Body of pancreas (tissue), 4 donors: ENCODE measurements at regions not wholly inside any gene's neighbourhood (a gene's known extent, or its start where the extent isn't known, plus 50 kb on each side); places are given as distances from the start of the nearest gene placed in this dataset.
"Not testable (repeated sequence)": the region's sequence is repeated elsewhere in the genome, so short reads cannot be mapped to it uniquely, and the experiment has no call there.

ENCODE experiments used
- ATAC-seq: fragments of 150-250 bp; one replicate; pipeline ENCODE4 v1.9.1; 2016
- DNase-seq, 4 donors: peaks; one replicate each; pipeline ENCODE4 v3.0.0-alpha.2; 2019
- H3K27ac ChIP-seq, 4 donors: fragments of 200-600 bp; sonication (generic); 1 replicate in 3 of 4; 2 replicates in 1 of 4; pipeline versions ENCODE4 v1.5.1 to v1.6.1; 2016 to 2019; ENCODE audit warnings: mild to moderate bottlenecking in 1 of 4, mixed read lengths in 1 of 4, moderate library complexity in 1 of 4
- H3K27me3 ChIP-seq, 2 donors: fragments of 200-600 bp; sonication (generic); one replicate each; pipeline ENCODE4 v1.6.0; 2016; ENCODE audit warnings: mild to moderate bottlenecking in 1 of 2
- H3K36me3 ChIP-seq, 2 donors: fragments of 200-600 bp; sonication (generic); replicated peaks in 1 of 2; 2 replicates each; pipeline ENCODE4 v1.5.1; 2016; ENCODE audit warnings: low read depth in 2 of 2; ENCODE audit not compliant: insufficient read depth in 1 of 2
- H3K4me1 ChIP-seq: fragments of 200-600 bp; sonication (generic); one replicate; pipeline ENCODE4 v1.6.0; 2016
- H3K4me3 ChIP-seq, 2 donors: fragments of 200-600 bp; sonication (generic); 1 replicate in 1 of 2; 2 replicates in 1 of 2; pipeline ENCODE4 v1.5.1; 2016 to 2019
- H3K9me3 ChIP-seq, 3 donors: fragments of 200-600 bp; sonication (generic); 1 replicate in 2 of 3; 2 replicates in 1 of 3; pipeline ENCODE4 v1.5.1; 2016
- CTCF ChIP-seq, 7 experiments: fragments of 450-650 bp in 4 of 7; fragments of 200-600 bp in 3 of 7; sonication (generic) in 3 of 7; IDR thresholded peaks; one replicate each; pipeline ENCODE4 v1.5.1; 2016 to 2019; ENCODE audit warnings: antibody characterized with exemption in 7 of 7
- POLR2A ChIP-seq, 3 donors: fragments of 450-650 bp; IDR thresholded peaks; one replicate each; pipeline ENCODE4 v1.6.1; 2016; ENCODE audit warnings: antibody characterized with exemption in 3 of 3, mild to moderate bottlenecking in 2 of 3
- WGBS, 2 donors: methylation state at CpG; one replicate each; pipeline ENCODE4 v1.1.5; 2017; 5-methylcytosine and 5-hydroxymethylcytosine counted together
- intact Hi-C: fragments of 100-400 bp; cut with DNase I; formaldehyde crosslinking; loops from one replicate; pipeline ENCODE4 v1.15.1; 2023

GRCh38 chr1:83053446-83053845 lies 945.5 kb downstream of the TTLL7 start:
- 78 to 88% methylated on average over 4 of the region's 4 CpGs for WGBS, 2 donors
- Histone ChIP-seq H3K9me3 (no peaks in the 10 kb centered on the region), H3K27me3 (no peaks in the 10 kb centered on the region), H3K36me3 (no peaks in the 10 kb centered on the region), H3K27ac (no peak overlapping the region), H3K4me3 (no peak overlapping the region), H3K4me1 (no peaks in the 10 kb centered on the region)
- intact Hi-C loops, result no loop called here
- no peak for DNase-seq
- no peak for ATAC-seq
- TF ChIP-seq POLR2A (IDR thresholded peaks at IDR 0.05) (no peak), CTCF (IDR thresholded peaks at IDR 0.05) (no peak)

GRCh38 chr1:83052865-83053264 lies 946.1 kb downstream of the TTLL7 start:
- TF ChIP-seq CTCF (IDR thresholded peaks at IDR 0.05), result no peak
- TF ChIP-seq POLR2A (IDR thresholded peaks at IDR 0.05), result no peak
- H3K4me1 ChIP-seq, result no peaks in the 10 kb centered on the region
- ATAC-seq, result no peak
- H3K36me3 ChIP-seq, result no peaks in the 10 kb centered on the region
- no peak overlapping the region for H3K27ac ChIP-seq
- no peaks in the 10 kb centered on the region for H3K9me3 ChIP-seq
- H3K27me3 ChIP-seq, result no peaks in the 10 kb centered on the region
- no peak for DNase-seq
- H3K4me3 ChIP-seq, result no peak overlapping the region
- intact Hi-C loops, result no loop called here

- H3K27me3 ChIP-seq, H3K4me1 ChIP-seq, DNase-seq, intact Hi-C loops, H3K36me3 ChIP-seq, H3K9me3 ChIP-seq, ATAC-seq, H3K4me3 ChIP-seq, H3K27ac ChIP-seq: not testable (repeated sequence)
- 84 to 87% methylated on average over 3 of the region's 3 CpGs for WGBS, 2 donors
These were observed 947.9 kb downstream of the TTLL7 start for GRCh38 chr1:83051053-83051452.

- WGBS, 2 donors, result 74 to 84% methylated on average over 1 of the region's 1 CpG
- H3K4me1 ChIP-seq, result no peaks in the 10 kb centered on the region
These were observed 955.7 kb downstream of the TTLL7 start for GRCh38 chr1:83043244-83043643.

GRCh38 chr1:83039091-83039490 lies 959.8 kb downstream of the TTLL7 start:
- H3K36me3 ChIP-seq, H3K4me3 ChIP-seq, intact Hi-C loops, ATAC-seq, H3K4me1 ChIP-seq, DNase-seq, H3K27ac ChIP-seq, H3K27me3 ChIP-seq, H3K9me3 ChIP-seq: not testable (repeated sequence)
- 94 to 97% methylated on average over 6 of the region's 6 CpGs for WGBS, 2 donors

More at GRCh38 chr1:83043244-83043643, 955.7 kb downstream of the TTLL7 start:
- no peaks in the 10 kb centered on the region for H3K9me3 ChIP-seq
- no peaks in the 10 kb centered on the region for H3K36me3 ChIP-seq
- intact Hi-C loops, result no loop called here
- H3K4me3 ChIP-seq, result no peak overlapping the region
- no peaks in the 10 kb centered on the region for H3K27me3 ChIP-seq
- no peak for DNase-seq
- no peak for ATAC-seq
- H3K27ac ChIP-seq, result no peak overlapping the region
- TF ChIP-seq POLR2A (IDR thresholded peaks at IDR 0.05) (no peak), CTCF (IDR thresholded peaks at IDR 0.05) (no peak)

- Histone ChIP-seq H3K4me3 (no peak overlapping the region), H3K27me3 (no peaks in the 10 kb centered on the region), H3K9me3 (no peaks in the 10 kb centered on the region), H3K27ac (no peak overlapping the region), H3K4me1 (no peaks in the 10 kb centered on the region), H3K36me3 (no peaks in the 10 kb centered on the region)
- WGBS, 2 donors, result 81% methylated on average over 5 of the region's 5 CpGs
- TF ChIP-seq CTCF (IDR thresholded peaks at IDR 0.05), result no peak
- no peak for TF ChIP-seq POLR2A (IDR thresholded peaks at IDR 0.05)
- intact Hi-C loops, result no loop called here
- no peak for DNase-seq
- ATAC-seq, result no peak
These were observed 964.1 kb downstream of the TTLL7 start for GRCh38 chr1:83034851-83035250.
